ENCODE measurements at regions not wholly inside any gene's neighbourhood (a gene's known extent, or its start where the extent isn't known, plus 50 kb on each side); places are given as distances from the start of the nearest gene placed in this dataset.
"Not testable (repeated sequence)": the region's sequence is repeated elsewhere in the genome, so short reads cannot be mapped to it uniquely, and the experiment has no call there.

GRCh38 chr5:18992264-18992663 is 995.7 kb downstream of the CDH18 start:
- DNase-seq: no peak

GRCh38 chr5:18999478-18999877 is 988.5 kb downstream of the CDH18 start:
- DNase-seq: no peak

- peak; percentile 66 for DNase-seq
Measured at GRCh38 chr5:19001054-19001453, 986.9 kb downstream of the CDH18 start.

- no peak for DNase-seq
Measured at GRCh38 chr5:19001539-19001938, 986.5 kb downstream of the CDH18 start.

GRCh38 chr5:19002111-19002510 is 985.9 kb downstream of the CDH18 start:
- no peak for DNase-seq

- DNase-seq: no peak
Measured at GRCh38 chr5:19018822-19019221, 969.2 kb downstream of the CDH18 start.

- DNase-seq: no peak
Measured at GRCh38 chr5:19031491-19031890, 956.5 kb downstream of the CDH18 start.

- DNase-seq: no peak
Measured at GRCh38 chr5:19035816-19036215, 952.2 kb downstream of the CDH18 start.

- DNase-seq: no peak
Measured at GRCh38 chr5:19042106-19042505, 945.9 kb downstream of the CDH18 start.

GRCh38 chr5:19044311-19044710 is 943.7 kb downstream of the CDH18 start:
- no peak for DNase-seq

- DNase-seq: no peak
Measured at GRCh38 chr5:19044931-19045695, 942.9 kb downstream of the CDH18 start.

- no peak for DNase-seq
Measured at GRCh38 chr5:19047277-19047676, 940.7 kb downstream of the CDH18 start.

GRCh38 chr5:19048726-19049125 is 939.3 kb downstream of the CDH18 start:
- no peak for DNase-seq

GRCh38 chr5:19058216-19058615 is 929.8 kb downstream of the CDH18 start:
- DNase-seq: no peak

- DNase-seq: no peak
Measured at GRCh38 chr5:19064094-19064493, 923.9 kb downstream of the CDH18 start.

- DNase-seq: no peak
Measured at GRCh38 chr5:19067741-19068140, 920.3 kb downstream of the CDH18 start.

GRCh38 chr5:19098434-19098833 is 889.6 kb downstream of the CDH18 start:
- DNase-seq: no peak

- no peak for DNase-seq
Measured at GRCh38 chr5:19099195-19099594, 888.8 kb downstream of the CDH18 start.

GRCh38 chr5:19104948-19105347 is 883.1 kb downstream of the CDH18 start:
- no peak for DNase-seq

- DNase-seq: no peak
Measured at GRCh38 chr5:19122923-19123322, 865.1 kb downstream of the CDH18 start.

- no peak for DNase-seq
Measured at GRCh38 chr5:19125956-19126713, 861.9 kb downstream of the CDH18 start.

- DNase-seq: no peak
Measured at GRCh38 chr5:19140276-19140675, 847.7 kb downstream of the CDH18 start.

GRCh38 chr5:19141937-19142524 is 846.0 kb downstream of the CDH18 start:
- not testable (repeated sequence) for DNase-seq

All from NCI-H2171 (cell line).